OCI-LY7 (cell line): ENCODE measurements at regions not wholly inside any gene's neighbourhood (a gene's known extent, or its start where the extent isn't known, plus 50 kb on each side); places are given as distances from the start of the nearest gene placed in this dataset.

Source experiments
- EZH2phosphoT487 ChIP-seq: fragments of 200-600 bp; sonication (generic); IDR thresholded peaks from 2 replicates; pipeline ENCODE4 v1.6.1; 2018; ENCODE audit warnings: low read depth, borderline replicate concordance, mild to moderate bottlenecking, mixed run types, antibody characterized with exemption, low read length, moderate library complexity, mixed read lengths
- TF ChIP-seq, protein P1 (sequence below): fragments of 200-600 bp; sonication (generic); conservative IDR thresholded peaks from 2 replicates; pipeline ENCODE4 v1.5.1; 2014; ENCODE audit warnings: mild to moderate bottlenecking, antibody characterized with exemption, low read length, moderate library complexity, mixed read lengths

DNA sequence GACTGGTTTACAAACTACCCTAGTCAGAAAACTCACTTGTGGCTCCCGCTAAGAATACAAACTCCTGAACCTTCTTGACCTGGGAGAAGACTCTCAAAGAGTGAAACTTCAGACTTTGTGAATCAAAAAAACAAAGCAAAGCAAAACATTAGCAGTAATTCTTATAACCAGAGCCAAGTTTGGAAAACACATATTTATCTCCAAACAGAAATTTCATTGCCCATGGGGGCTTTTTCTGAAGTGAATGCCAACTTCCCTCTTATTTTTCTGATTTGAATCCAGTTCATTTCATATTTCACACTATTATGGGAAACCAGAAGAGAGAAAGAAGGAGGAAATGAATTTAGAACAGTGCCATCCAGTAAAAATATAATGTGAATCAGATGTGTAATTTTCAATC is 55.7 kb upstream of the ZNF385D start:
- TF ChIP-seq, protein P1, sequence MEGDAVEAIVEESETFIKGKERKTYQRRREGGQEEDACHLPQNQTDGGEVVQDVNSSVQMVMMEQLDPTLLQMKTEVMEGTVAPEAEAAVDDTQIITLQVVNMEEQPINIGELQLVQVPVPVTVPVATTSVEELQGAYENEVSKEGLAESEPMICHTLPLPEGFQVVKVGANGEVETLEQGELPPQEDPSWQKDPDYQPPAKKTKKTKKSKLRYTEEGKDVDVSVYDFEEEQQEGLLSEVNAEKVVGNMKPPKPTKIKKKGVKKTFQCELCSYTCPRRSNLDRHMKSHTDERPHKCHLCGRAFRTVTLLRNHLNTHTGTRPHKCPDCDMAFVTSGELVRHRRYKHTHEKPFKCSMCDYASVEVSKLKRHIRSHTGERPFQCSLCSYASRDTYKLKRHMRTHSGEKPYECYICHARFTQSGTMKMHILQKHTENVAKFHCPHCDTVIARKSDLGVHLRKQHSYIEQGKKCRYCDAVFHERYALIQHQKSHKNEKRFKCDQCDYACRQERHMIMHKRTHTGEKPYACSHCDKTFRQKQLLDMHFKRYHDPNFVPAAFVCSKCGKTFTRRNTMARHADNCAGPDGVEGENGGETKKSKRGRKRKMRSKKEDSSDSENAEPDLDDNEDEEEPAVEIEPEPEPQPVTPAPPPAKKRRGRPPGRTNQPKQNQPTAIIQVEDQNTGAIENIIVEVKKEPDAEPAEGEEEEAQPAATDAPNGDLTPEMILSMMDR: no peak
- no peak for TF ChIP-seq EZH2phosphoT487
